NOMO-1 treated with DMSO at 0.1 percent for 48 hours (cell line): ENCODE measurements at regions not wholly inside any gene's neighbourhood (a gene's known extent, or its start where the extent isn't known, plus 50 kb on each side); places are given as distances from the start of the nearest gene placed in this dataset.
A peak's percentile ranks its signal among the peaks of the same experiment; 100 is the strongest.

Source experiments
- DNase-seq: peaks from one replicate; lab custom pipeline; 2025; ENCODE audit not compliant: unreplicated experiment; lab: John Stamatoyannopoulos, UW

DNA sequence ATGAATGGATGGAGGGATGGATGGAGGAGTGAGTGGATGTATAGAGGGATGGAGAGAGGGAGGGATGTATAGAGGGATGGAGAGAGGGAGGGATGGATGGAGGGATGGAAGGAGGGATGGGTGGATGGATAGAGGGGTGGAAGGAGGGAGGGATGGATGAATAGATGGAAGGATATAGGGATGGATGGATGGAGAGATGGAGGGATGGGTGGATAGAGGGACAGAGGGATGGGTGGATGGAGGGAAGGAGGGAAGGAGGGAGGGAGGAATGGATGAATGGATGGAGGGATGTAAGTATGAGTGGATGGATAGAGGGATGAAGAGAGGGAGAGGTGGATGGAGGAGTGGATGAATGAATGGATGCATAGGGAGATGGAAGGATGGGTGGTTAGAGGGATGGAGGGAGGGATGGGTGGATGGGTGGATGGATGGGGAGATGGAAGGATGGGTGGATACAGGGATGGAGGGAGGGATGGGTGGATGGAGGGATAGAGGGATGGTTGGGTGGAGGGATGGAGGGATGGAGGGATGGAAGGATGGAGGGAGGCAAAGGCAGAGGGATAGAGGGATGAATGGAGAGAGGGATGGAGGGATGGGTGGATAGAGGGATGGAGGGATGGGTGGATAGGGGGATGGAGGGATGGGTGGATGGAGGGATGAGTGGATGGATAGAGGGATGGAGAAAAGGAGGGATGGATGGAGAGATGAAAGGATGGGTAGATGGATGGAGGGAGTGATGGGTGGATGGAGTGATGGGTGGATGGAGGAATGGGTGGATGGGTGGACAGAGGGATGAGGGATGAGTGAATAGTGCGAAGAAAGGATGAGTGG, 313.8 kb downstream of the UACA start:
- DNase-seq, result no peak

DNA sequence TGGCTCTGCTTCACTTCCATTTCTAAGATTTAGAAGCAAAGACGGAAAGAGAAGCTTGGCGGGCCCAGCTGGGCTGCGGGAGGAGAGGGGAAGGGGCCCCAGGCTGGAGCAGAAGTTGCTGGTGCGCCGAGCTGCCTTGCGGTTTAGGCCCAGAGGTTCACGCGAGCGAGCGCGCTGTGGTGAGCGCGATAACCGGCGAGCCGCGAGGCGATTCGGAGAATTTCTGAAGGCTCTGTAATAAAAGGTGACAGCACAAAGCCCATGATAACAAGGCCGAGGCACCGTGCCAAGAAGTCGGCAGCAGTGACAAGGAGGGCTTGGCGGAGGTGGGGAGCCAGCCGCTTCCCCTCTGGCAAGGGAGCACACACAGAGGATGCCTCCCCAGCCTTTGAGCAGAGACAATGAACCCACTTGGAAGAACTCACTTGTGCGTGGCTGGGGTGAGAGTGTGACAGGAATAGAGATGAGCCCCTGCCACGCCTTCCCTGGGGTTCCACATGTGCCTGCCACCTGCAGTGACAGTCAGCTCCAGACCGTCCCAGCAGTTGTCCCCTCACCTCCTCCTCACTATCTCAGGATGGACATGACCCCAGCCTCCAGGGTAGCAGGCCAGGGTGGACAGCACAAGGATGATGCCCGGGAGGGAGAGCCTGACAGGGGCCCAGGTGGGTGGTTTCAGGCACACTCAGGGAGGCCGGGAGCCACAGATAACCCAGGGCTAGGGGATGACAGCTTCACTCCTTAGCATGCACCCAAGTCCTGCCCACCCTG, 315.2 kb downstream of the UACA start:
- DNase-seq, result peak; percentile 90

DNA sequence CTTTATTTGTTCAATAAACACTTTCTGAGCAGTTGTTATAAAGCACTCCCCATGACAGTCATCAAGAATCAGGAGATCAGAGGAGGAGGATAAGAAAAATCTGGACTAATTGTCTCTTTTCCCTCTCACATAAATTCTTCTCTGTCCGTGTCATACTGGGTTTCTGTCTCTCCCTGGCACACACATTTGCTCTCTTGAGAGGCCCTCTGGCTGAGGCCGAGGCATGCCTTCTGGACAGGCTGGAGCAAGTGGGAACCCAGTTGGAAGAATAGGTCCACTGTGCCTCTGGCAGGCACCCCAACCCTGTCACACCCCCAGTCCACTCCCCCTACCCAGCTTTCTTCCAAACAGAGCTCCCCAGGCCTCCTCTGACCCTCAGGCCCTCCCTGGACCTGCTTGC, 315.8 kb downstream of the UACA start:
- DNase-seq, result no peak

DNA sequence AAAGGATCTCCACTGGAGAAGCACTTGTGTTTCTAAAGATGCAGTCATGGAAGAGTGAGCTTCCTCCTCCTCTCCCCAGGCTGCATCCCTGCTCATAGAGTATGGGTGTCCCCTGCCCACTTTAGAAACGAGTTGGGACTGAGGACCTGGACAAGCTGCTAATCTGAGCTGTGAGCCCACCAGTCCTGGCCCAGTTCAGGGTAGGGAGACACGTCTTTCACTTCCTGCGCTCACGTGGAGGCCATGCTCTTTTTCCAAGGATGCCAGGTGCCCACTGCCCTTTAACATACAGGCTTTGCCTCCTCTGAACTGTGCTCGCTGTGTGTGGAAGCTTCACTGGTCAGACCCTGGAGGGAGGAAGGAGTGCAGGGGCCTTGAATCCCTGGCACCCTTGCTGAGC, 316.3 kb downstream of the UACA start:
- no peak for DNase-seq

DNA sequence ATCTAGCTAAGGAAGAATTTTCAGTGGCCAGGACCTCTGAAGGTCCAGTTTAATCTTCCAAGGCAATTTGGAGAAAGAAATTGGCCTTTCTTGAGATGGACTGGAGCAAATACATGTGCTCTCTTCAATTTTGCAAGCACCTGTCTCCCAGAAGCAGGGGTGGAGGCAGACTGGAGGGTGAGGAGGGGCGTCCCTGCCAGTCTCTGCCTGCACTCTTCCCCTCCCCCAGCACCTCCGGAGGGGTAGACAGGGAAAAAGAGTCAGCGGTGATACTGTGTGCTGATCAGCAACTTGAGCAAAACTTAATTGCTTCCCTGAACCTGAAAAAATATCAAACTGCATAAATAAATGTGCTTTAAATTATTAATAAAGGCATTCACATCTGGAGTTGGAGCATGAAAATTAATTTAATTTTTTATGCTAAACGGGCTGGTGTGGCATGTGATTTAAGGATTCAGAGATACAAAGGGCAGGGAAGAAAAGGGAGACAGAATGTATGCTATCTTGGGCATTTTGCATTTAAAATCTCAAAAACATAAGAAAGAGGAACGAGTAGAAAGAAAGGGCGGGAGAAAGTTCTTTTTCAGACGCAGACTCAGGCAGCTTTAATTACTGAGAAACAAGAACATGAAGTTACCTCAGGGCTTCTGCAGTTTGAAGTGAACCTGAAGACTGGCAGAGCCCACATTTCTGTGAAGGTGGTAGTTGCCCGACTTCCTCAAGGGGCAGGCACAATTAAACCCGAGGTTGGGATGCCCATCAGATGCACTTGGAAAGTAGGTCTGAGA, 319.7 kb downstream of the UACA start:
- DNase-seq, result peak; percentile 79

DNA sequence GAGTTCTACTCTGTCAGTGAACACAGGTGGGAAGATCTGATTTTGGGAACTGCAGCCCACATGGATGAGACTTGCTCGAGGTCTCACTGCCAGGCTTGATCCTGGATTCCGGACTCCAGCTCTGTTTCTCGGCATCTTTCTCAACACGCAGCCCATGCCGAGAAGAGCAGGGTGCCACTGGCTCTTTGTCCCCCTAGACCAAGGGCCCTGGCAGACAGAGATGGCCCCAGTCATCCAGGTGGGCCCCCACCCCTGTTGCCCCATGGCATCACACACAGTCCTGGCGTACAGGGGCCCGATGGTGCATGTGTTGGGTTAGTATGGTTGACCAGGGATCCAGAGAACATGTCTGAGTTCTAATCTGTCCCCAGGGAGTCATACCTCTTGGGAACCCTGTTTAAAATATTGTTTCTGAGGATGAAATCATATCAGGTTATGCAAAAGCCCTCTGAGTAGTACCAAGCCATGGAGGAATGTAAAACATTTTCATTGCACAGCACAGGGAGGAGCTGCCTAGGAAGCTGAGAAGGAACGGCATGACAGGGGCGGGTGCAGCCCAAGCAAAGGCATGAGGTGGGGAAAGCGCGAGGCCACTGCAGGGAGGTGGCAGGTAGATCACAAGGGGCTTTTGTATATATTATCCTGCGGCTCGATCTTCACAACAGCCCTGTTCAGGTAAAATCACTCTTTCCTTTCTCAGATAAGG, 320.6 kb downstream of the UACA start:
- DNase-seq, result no peak

DNA sequence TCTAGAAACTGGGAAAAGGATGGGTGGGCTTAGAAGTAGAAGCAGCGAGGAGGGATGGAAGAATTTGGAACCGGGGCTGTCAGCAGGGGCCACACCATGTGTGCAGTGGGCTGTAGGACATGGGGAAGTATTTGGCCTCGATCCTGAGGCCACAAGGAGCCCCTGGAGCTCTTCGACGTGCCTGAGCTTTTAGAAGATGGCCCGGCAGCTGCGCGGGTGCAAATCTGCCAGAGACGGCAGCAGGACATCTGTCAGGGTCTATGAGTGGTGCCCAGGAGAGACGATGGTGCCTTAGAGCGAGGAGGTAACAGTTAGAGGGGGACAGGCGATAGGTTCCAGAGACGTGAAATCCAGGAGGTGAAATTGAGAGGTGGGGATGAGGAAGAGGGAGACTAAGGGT, 321.1 kb downstream of the UACA start:
- DNase-seq, result no peak

DNA sequence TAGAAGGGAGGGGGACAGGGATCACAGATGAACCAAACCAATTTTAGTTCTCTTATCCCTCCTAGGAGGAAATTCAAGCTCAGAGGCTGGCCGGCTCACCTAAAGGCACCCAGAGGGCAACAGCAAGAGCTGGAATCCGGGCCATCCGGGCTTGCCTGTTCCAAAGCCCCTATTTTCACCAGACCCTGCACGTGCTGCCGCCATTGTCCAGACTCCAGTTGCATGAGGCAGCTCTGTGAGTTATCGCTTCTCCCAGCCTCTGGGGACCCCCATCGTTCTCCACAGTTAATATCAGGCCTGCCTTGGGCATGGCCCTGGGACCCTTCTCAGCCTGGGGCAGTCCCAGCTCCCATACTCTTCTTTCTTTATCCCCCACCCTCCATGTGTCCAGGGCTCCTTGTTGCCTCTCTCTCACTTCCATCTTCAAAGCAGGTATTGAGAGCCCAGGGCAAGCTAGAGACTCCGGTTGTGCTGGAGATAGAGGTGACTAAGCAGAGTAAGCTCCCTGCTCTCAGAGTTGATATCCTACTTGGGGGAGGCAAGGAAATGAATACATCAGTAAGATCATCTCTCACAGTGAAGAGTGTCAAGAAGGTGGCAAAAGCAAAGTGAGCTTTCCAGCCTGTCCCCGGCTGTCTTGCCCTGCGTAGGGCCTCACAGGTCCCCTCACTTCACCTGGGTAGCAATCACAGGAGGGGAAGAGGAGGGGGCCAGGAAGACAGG, 322.8 kb downstream of the UACA start:
- DNase-seq, result no peak

DNA sequence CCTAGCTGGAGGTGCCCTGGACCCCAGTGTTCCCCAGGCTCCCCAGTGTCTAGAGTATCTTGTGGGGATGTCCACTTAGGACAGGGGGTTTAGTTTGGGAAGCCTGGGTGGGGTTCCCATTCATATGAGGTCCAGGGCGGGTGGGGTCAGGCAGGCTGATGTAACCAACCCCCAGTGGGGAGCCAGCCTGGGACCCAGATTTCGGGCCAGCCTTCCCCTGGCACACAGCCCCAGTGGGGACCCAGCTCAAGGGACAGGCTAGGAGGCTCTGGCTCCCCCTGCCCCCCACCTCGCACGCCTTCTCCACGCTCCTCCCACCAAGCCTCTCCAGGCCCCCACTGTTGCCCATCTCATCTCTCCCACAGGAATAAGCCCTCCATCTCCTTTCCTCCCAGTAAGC, 323.5 kb downstream of the UACA start:
- no peak for DNase-seq

DNA sequence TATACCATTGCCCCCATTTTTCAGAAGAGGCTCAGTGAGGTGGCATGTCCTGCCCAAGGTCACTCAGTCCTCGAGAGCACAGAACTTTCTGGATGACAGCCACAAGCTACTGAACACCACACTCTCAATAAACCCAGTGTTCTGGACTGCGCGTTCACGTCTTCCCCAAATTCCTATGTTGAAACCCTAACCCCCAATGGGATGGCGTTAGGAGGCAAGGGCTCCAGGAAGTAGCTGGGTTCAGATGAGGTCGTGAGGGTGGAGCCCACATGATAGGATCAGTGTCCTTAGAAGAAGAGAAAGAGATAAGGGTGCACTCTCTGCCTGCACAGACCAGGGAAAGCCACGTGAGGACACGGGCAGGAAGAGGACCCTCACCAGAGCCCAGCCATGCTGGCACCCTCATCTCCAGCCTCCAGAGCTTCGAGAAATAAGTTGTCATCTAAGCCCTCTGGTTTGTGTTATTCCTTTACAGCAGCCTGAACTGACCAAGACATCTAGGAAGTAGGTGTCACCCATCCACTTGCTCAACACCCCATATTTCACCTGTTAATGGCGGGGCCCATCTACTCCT, 324.0 kb downstream of the UACA start:
- DNase-seq, result no peak

DNA sequence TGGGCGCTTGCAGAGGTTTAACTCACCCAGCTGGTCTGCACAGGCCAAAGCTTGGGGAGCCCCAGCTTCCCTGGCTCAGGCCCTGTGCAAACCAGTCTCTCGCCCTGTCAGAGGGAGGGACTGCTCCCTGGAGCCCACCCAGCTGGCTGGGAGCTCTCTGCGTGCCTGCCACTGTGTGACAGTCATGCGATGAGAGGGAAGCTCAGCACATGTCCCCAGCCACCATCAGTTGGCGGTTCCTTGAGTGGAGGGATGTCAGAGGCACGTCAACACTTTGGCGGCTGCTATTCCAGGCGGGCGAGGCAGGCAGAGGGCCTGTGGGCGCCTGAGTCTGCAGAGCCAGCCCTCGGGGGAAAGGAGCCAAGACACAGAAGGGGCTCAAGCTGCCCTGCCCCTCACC, 324.6 kb downstream of the UACA start:
- DNase-seq, result no peak

DNA sequence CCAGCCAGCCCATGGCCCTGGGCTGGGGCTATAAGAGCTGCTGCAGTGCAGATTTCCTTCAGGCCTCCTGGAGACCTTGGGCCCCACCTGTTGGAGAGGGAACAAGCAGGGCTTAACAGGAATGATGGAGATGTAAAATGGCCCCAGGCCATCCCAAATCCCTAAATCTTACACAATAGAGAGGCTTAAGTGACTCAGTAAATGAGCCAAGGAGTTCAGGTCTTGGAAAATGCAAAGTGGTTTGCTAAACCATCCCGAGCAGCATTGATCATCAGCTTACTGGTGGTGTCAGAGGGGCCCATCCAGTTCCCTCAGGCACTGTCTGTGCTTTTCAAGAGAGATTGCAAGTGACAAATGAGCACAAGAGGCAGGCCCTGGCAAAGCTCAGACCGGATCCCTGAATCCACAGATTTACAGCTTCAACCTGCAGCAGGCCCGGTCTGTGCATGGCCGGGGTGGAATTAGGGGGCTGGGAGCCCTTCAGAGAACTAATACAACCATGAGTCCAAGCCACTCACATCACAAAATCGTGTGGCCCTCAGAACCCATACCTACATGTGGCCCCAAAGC, 325.4 kb downstream of the UACA start:
- no peak for DNase-seq

DNA sequence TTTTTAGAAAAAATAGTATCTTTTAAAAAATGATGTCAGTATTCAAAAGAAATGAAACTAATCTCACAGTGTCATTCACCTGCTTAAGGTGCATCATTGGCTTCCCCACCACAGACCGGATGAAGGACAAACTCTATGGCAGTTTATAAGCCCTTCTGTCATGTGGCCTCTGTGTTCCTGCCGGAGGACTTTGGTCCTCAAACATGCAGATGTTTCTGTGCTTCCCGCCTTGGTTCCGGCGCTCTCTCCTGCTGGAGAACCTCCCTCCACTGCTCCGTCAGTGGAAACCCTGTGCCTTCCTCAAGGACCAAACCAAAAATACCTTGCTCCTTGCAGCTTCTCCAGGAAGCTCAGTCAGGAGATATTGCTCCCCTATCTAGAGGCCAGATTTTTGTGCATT, 326.3 kb downstream of the UACA start:
- no peak for DNase-seq

DNA sequence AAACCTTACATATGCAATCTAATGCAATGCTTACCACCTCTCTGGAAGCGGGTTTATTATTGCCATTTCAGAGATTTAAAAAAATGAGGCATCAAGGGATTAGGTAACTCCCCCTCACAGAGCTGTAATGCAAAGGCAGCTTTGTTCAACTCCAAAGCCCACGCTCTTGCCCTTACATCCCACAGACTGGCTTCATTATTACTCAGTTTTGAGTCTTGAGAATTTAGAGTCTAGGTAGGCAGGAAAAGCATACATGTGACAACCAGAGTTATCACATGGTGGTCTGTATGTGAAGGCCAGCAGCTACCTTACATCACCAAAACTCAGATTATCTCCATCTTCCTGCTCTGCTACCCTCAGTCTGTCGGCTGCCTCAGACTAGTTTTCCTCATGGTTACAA, 326.9 kb downstream of the UACA start:
- DNase-seq, result no peak

DNA sequence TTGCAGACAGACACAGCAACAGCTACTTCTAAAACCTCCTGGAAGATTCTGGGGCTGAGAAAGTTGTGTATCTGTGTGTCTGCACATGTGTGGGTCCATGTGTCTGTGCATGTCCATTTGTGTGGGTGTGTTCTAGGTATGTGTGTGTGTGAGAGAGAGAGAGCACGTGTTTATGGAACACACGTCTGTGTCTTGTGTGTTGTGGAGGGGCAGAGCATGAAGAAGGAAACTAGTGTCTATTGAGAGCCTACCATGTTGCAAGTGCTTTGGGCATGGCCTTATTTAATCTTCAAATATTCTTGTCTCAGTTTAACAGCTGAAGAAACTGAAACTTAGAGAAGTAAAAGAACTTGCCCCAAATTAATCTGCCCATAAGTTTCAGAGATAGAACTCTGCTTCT, 327.5 kb downstream of the UACA start:
- DNase-seq, result peak; percentile 24

DNA sequence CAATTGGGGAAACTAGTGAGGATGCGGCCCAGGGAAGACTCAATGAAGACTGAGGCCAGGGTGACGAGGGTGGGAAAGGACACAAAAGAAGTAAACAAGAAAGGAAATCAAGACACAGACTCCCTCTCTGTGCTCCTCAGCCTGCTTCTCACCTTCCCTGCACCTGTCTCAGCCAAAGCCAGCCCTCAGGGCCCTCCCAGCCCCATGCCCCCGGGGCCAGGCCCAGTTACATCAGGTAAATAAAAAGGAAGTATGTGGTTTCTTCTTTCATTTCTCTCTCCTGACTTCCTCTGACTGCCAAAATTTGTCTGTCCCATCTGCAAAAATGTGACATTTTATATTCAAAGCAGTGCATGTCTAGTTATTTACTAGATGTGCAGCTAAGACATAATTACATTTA, 328.0 kb downstream of the UACA start:
- DNase-seq, result peak; percentile 60

DNA sequence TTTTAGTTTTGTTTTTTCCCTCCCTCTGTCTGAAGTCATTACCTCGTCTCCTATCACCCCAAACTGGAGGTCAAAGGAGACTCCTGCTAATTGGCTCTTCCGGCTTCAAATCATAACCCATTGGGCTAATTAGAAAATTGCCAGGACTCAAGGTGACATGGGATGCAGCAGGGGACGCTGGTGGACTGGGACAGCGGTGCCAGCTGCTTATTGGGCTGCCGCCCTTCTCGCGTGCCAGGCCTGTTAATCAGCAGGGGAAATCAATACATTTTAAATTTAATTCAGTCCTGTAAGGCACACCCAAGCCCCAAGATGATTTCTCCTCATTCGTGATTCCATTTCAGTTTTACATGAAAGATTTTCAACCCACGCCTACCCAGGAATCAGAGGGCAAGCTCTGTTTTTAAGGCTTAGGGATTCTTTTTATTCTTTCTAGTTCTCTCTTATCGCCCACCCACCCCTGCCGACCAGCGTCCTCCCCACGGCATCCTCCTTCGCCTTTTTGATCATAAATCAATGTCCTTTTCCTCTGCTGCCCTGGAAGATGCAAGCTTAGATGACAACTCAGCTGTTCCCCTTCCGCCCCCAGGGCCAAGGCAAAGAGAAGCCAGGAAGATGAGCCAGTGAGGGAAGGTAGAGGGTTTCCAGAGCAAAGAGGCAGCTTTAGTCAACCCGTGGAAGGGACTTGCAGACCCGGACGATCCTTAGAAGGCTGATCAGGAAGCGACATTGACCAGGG, 329.6 kb downstream of the UACA start:
- DNase-seq, result no peak

DNA sequence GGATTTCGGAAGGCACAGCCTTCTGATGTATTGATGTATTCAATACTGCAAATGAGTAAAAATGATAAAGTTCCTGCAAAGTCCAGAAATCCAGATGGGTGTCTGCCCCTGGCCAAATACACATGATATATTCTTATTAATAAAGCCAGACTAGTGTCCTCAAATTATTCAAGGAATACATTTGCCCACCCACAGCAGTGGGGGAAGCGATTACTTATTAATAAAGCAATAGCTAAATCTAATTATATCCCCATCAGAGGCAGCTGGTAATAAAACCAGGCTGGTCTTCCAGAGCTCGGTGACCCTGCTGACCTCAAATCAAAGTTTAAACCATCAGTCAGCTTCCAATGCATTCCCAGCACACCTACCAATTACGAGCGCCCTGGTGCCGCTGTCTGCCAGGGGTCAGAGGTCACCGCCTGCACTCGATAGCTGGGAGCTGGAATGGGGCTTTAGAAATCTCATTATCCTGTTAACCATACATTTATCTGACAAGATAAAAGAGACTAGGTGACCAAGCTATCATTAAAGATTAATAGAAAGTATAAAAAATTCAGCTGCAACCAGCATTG, 330.3 kb downstream of the UACA start:
- DNase-seq, result no peak

DNA sequence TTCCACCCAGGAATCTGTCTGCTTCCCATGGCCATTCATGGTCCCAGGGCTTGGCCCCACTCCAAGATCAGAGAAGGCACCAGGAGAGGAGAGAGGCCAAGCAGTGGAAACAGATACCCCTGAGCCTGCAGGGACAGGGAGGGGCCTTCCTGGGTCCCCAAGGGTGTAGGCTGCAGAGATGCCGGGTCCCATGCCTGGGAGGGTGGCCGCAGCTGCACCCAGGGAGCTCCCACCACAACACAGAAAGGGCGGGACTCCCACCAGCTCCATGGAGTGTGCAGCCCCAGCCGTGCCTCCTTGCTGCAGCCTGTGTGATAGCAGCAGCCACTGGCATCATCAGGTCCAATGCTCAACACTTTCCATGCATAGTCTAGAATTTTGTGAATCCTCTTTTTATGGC, 331.5 kb downstream of the UACA start:
- DNase-seq, result no peak
